Testis (tissue), 2 donors: ENCODE measurements at regions not wholly inside any gene's neighbourhood (a gene's known extent, or its start where the extent isn't known, plus 50 kb on each side); places are given as distances from the start of the nearest gene placed in this dataset.

Experiments used
- POLR2A ChIP-seq: fragments of 450-650 bp; IDR thresholded peaks from one replicate; pipeline ENCODE4 v1.6.1; 2017; ENCODE audit warnings: antibody characterized with exemption, mild to moderate bottlenecking, moderate library complexity
- TF ChIP-seq, protein P1 (sequence below), 3 experiments: fragments of 450-650 bp in 2 of 3; fragments of 200-600 bp in 1 of 3; sonication (generic) in 1 of 3; IDR thresholded peaks; one replicate each; pipeline ENCODE4 v1.5.1; 2016 to 2019; ENCODE audit warnings: antibody characterized with exemption in 3 of 3, mild to moderate bottlenecking in 2 of 3, moderate library complexity in 1 of 3

- TF ChIP-seq, protein P1, sequence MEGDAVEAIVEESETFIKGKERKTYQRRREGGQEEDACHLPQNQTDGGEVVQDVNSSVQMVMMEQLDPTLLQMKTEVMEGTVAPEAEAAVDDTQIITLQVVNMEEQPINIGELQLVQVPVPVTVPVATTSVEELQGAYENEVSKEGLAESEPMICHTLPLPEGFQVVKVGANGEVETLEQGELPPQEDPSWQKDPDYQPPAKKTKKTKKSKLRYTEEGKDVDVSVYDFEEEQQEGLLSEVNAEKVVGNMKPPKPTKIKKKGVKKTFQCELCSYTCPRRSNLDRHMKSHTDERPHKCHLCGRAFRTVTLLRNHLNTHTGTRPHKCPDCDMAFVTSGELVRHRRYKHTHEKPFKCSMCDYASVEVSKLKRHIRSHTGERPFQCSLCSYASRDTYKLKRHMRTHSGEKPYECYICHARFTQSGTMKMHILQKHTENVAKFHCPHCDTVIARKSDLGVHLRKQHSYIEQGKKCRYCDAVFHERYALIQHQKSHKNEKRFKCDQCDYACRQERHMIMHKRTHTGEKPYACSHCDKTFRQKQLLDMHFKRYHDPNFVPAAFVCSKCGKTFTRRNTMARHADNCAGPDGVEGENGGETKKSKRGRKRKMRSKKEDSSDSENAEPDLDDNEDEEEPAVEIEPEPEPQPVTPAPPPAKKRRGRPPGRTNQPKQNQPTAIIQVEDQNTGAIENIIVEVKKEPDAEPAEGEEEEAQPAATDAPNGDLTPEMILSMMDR (IDR thresholded peaks at IDR 0.05), result peak; percentile 22 to 54 (median 46)
- no peak for TF ChIP-seq POLR2A
Observed at GRCh38 chr2:41414486-41415230, 633.2 kb upstream of the PKDCC start.
